HepG2 (cell line): ENCODE measurements at regions not wholly inside any gene's neighbourhood (a gene's known extent, or its start where the extent isn't known, plus 50 kb on each side); places are given as distances from the start of the nearest gene placed in this dataset.

Experiments
- BRD4 ChIP-seq: sonication (generic); formaldehyde crosslinking; IDR thresholded peaks from 2 replicates; pipeline ENCODE4 v1.4.0; 2020; ENCODE audit warnings: missing genetic modification reagents
- ERF ChIP-seq: IDR thresholded peaks from 2 replicates; pipeline ENCODE4 v1.6.1; 2018; ENCODE audit warnings: missing biosample characterization, missing genetic modification reagents
- ETV5 ChIP-seq: IDR thresholded peaks from 2 replicates; pipeline ENCODE4 v1.6.1; 2018; ENCODE audit warnings: missing biosample characterization, missing genetic modification reagents, inconsistent platforms, borderline replicate concordance
- FOSL2 ChIP-seq: sonication (generic); formaldehyde crosslinking; IDR thresholded peaks from 2 replicates; pipeline ENCODE4 v1.4.0; 2020; ENCODE audit warnings: missing genetic modification reagents
- RAD51 ChIP-seq: fragments of 450-650 bp; IDR thresholded peaks from 2 replicates; pipeline ENCODE4 v1.6.1; 2016; ENCODE audit warnings: borderline replicate concordance
- SOX6 ChIP-seq, 2 experiments: fragments of 450-650 bp in 1 of 2; sonication (generic) in 1 of 2; formaldehyde crosslinking in 1 of 2; IDR thresholded peaks; 2 replicates each; pipeline versions ENCODE4 v1.4.0 to v1.6.1; 2017 to 2020; ENCODE audit warnings: antibody characterized with exemption in 1 of 2, mild to moderate bottlenecking in 1 of 2, missing genetic modification reagents in 1 of 2
- ZNF660 ChIP-seq: sonication (generic); formaldehyde crosslinking; IDR thresholded peaks from 2 replicates; pipeline ENCODE4 v1.5.1; 2020; ENCODE audit warnings: mild to moderate bottlenecking, low read depth, missing genetic modification reagents, borderline replicate concordance
- ZNF790 ChIP-seq: sonication (generic); formaldehyde crosslinking; IDR thresholded peaks from 2 replicates; pipeline ENCODE4 v1.8.0; 2022; ENCODE audit warnings: missing genetic modification reagents, mild to moderate bottlenecking, borderline replicate concordance
- TF ChIP-seq, protein P1 (sequence below): IDR thresholded peaks from 2 replicates; pipeline ENCODE4 v1.6.1; 2016; ENCODE audit warnings: low read depth
- TF ChIP-seq, protein P2 (sequence below): sonication (generic); formaldehyde crosslinking; conservative IDR thresholded peaks from 2 replicates; pipeline ENCODE4 v1.4.0; 2020; ENCODE audit warnings: missing genetic modification reagents
- TF ChIP-seq, protein P3 (sequence below): sonication (generic); formaldehyde crosslinking; IDR thresholded peaks from 2 replicates; pipeline ENCODE4 v1.8.1; 2023; ENCODE audit warnings: mild to moderate bottlenecking, missing genetic modification reagents, borderline replicate concordance
- TF ChIP-seq, protein P4 (sequence below), 2 experiments: sonication (generic) in 1 of 2; formaldehyde crosslinking in 1 of 2; IDR thresholded peaks; 2 replicates each; pipeline versions ENCODE4 v1.5.1 to v1.6.1; 2011 to 2020; ENCODE audit warnings: borderline replicate concordance in 1 of 2, low read depth in 1 of 2, low read length in 1 of 2, mild to moderate bottlenecking in 1 of 2, missing genetic modification reagents in 1 of 2, moderate library complexity in 1 of 2
- TF ChIP-seq, protein P5 (sequence below): IDR thresholded peaks from 2 replicates; pipeline ENCODE4 v1.4.0; 2020; ENCODE audit warnings: mild to moderate bottlenecking, missing genetic modification reagents
- TF ChIP-seq, protein P6 (sequence below): sonication (generic); formaldehyde crosslinking; IDR thresholded peaks from 2 replicates; pipeline ENCODE4 v1.4.0; 2020; ENCODE audit warnings: low read depth, mild to moderate bottlenecking, missing genetic modification reagents
- TF ChIP-seq, protein P7 (sequence below): IDR thresholded peaks from 2 replicates; pipeline ENCODE4 v1.6.1; 2016; ENCODE audit warnings: mild to moderate bottlenecking

DNA sequence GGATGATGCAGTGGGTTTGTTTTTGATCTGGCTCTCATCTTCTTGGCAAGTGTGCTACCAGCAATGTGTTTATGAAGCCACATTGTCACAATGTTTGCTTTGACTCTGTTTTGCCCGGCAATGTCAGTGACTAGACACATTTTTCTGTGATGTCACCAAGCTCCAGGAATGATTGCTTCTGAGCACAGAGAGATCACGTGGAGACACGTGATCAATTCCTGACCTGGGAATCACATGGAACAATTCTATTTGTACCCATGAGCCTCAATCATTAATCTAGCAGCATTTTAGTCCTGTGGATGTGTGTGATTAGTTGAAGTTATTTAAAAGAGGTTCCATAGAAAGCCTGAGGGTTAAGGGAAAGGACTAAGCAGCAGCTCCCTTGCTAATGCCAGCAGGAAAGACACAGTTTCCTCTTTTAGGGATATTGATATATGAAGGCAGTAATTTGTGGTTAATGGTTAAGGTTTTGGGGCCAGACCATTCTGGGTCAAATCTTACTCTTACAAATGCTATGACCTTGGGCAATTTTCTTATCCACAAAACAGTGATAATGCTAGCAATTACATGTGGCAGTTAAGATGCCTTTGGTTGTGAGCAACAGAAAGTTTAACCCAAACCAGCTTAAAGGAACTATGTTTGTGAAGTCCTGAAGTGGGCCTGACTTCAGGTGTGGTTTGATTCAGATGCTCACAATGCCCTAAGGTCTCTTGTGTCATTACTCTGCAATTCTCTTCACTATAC lies 59.0 kb downstream of the FASLG start (continued):
- TF ChIP-seq, protein P1, sequence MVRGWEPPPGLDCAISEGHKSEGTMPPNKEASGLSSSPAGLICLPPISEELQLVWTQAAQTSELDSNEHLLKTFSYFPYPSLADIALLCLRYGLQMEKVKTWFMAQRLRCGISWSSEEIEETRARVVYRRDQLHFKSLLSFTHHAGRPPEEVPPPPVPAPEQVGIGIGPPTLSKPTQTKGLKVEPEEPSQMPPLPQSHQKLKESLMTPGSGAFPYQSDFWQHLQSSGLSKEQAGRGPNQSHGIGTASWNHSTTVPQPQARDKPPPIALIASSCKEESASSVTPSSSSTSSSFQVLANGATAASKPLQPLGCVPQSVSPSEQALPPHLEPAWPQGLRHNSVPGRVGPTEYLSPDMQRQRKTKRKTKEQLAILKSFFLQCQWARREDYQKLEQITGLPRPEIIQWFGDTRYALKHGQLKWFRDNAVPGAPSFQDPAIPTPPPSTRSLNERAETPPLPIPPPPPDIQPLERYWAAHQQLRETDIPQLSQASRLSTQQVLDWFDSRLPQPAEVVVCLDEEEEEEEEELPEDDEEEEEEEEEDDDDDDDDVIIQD (CRISPR knock-in tag): 0 out of 2 replicates have a peak, but pooled peaks have one; percentile 29
- TF ChIP-seq RAD51 (peak; percentile 93), ERF (CRISPR knock-in tag) (peak; percentile 25; the same call in 1 of the 2 replicates), ETV5 (CRISPR knock-in tag) (no peak), ZNF790 (no peak), FOSL2 (CRISPR knock-in tag) (peak; percentile 85), ZNF660 (CRISPR knock-in tag) (no peak), BRD4 (CRISPR knock-in tag) (no peak), SOX6 (IDR thresholded peaks at IDR 0.05) (no peak), SOX6 (CRISPR knock-in tag; IDR thresholded peaks at IDR 0.05) (peak; percentile 58)
- TF ChIP-seq, protein P2, sequence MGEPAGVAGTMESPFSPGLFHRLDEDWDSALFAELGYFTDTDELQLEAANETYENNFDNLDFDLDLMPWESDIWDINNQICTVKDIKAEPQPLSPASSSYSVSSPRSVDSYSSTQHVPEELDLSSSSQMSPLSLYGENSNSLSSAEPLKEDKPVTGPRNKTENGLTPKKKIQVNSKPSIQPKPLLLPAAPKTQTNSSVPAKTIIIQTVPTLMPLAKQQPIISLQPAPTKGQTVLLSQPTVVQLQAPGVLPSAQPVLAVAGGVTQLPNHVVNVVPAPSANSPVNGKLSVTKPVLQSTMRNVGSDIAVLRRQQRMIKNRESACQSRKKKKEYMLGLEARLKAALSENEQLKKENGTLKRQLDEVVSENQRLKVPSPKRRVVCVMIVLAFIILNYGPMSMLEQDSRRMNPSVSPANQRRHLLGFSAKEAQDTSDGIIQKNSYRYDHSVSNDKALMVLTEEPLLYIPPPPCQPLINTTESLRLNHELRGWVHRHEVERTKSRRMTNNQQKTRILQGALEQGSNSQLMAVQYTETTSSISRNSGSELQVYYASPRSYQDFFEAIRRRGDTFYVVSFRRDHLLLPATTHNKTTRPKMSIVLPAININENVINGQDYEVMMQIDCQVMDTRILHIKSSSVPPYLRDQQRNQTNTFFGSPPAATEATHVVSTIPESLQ (CRISPR knock-in tag): no peak
- TF ChIP-seq, protein P3, sequence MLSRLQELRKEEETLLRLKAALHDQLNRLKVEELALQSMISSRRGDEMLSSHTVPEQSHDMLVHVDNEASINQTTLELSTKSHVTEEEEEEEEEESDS (CRISPR knock-in tag): no peak
- TF ChIP-seq, protein P4, sequence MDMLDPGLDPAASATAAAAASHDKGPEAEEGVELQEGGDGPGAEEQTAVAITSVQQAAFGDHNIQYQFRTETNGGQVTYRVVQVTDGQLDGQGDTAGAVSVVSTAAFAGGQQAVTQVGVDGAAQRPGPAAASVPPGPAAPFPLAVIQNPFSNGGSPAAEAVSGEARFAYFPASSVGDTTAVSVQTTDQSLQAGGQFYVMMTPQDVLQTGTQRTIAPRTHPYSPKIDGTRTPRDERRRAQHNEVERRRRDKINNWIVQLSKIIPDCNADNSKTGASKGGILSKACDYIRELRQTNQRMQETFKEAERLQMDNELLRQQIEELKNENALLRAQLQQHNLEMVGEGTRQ (IDR thresholded peaks at IDR 0.05; ENCODE audit: low read depth, low read length): peak; percentile 96
- TF ChIP-seq, protein P4 (CRISPR knock-in tag; IDR thresholded peaks at IDR 0.05; ENCODE audit: borderline replicate concordance): peak; percentile 69; the same call in 1 of the 2 replicates
- TF ChIP-seq, protein P5, sequence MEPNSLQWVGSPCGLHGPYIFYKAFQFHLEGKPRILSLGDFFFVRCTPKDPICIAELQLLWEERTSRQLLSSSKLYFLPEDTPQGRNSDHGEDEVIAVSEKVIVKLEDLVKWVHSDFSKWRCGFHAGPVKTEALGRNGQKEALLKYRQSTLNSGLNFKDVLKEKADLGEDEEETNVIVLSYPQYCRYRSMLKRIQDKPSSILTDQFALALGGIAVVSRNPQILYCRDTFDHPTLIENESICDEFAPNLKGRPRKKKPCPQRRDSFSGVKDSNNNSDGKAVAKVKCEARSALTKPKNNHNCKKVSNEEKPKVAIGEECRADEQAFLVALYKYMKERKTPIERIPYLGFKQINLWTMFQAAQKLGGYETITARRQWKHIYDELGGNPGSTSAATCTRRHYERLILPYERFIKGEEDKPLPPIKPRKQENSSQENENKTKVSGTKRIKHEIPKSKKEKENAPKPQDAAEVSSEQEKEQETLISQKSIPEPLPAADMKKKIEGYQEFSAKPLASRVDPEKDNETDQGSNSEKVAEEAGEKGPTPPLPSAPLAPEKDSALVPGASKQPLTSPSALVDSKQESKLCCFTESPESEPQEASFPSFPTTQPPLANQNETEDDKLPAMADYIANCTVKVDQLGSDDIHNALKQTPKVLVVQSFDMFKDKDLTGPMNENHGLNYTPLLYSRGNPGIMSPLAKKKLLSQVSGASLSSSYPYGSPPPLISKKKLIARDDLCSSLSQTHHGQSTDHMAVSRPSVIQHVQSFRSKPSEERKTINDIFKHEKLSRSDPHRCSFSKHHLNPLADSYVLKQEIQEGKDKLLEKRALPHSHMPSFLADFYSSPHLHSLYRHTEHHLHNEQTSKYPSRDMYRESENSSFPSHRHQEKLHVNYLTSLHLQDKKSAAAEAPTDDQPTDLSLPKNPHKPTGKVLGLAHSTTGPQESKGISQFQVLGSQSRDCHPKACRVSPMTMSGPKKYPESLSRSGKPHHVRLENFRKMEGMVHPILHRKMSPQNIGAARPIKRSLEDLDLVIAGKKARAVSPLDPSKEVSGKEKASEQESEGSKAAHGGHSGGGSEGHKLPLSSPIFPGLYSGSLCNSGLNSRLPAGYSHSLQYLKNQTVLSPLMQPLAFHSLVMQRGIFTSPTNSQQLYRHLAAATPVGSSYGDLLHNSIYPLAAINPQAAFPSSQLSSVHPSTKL: peak; percentile 84
- TF ChIP-seq, protein P6, sequence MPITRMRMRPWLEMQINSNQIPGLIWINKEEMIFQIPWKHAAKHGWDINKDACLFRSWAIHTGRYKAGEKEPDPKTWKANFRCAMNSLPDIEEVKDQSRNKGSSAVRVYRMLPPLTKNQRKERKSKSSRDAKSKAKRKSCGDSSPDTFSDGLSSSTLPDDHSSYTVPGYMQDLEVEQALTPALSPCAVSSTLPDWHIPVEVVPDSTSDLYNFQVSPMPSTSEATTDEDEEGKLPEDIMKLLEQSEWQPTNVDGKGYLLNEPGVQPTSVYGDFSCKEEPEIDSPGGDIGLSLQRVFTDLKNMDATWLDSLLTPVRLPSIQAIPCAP: no peak
- TF ChIP-seq, protein P7, sequence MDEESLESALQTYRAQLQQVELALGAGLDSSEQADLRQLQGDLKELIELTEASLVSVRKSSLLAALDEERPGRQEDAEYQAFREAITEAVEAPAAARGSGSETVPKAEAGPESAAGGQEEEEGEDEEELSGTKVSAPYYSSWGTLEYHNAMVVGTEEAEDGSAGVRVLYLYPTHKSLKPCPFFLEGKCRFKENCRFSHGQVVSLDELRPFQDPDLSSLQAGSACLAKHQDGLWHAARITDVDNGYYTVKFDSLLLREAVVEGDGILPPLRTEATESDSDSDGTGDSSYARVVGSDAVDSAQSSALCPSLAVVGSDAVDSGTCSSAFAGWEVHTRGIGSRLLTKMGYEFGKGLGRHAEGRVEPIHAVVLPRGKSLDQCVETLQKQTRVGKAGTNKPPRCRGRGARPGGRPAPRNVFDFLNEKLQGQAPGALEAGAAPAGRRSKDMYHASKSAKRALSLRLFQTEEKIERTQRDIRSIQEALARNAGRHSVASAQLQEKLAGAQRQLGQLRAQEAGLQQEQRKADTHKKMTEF (CRISPR knock-in tag): 0 out of 2 replicates have a peak, but pooled peaks have one; percentile 30
